NCI-H146 treated with DMSO at 0.1 percent for 48 hours (cell line): ENCODE measurements at regions not wholly inside any gene's neighbourhood (a gene's known extent, or its start where the extent isn't known, plus 50 kb on each side); places are given as distances from the start of the nearest gene placed in this dataset.
A peak's percentile ranks its signal among the peaks of the same experiment; 100 is the strongest.

ENCODE experiments used
- DNase-seq: peaks from one replicate; lab custom pipeline; 2025; ENCODE audit not compliant: unreplicated experiment; lab: John Stamatoyannopoulos, UW

DNA sequence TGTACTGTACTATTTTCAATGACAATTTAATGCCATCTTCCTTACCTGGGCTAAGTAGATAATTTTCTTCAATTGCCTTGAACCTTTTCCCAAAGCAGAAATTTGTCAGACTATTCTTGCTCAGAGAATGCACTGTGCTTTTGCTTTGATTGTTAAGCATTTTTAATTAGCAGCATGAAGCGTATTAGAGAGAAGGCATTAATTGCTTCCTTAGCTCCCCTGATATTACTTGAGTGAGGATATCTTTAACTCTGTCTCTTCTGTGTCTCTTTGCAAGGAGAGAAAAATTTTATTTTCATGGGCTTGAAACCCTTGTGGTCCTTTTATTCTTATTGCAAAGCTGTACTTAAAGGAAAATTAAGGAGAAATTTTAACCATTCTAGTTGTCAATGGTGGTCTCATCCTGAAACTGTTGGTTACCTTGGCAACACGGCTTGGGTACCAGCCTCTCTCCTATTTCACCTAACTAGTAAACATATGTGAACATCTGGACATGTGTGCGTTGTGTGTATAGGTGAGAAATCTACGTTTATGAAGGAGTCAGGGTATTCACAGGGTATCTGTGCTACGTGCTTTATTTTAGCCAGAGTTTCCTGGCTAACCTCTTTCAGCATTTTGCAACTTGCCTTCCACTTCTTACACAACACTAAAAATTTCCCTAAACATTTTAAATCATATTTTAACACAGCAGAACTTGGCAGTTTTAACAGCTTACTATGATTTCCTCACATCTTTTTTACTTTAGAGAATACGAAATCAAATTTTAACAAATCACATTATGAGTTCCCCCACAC is 225.5 kb downstream of the KLF5 start:
- DNase-seq: no peak

DNA sequence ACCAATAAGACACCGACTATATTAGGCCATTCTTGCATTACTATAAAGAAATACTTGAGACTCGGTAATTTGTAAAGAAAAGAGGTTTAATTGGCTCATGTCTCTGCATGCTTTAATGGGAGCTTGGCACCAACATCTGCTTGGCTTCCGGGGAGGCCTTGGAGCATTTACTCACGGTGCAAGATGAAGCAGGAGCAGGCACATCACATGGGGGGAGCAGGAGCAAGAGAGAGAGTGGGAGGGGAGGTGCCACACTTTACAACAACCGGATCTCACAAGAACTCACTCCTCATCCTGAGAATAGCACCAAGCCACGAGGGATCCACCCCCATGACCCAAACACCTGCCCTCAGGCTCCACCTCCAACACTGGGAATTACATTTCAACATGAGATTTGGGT is 224.8 kb downstream of the KLF5 start:
- no peak for DNase-seq

DNA sequence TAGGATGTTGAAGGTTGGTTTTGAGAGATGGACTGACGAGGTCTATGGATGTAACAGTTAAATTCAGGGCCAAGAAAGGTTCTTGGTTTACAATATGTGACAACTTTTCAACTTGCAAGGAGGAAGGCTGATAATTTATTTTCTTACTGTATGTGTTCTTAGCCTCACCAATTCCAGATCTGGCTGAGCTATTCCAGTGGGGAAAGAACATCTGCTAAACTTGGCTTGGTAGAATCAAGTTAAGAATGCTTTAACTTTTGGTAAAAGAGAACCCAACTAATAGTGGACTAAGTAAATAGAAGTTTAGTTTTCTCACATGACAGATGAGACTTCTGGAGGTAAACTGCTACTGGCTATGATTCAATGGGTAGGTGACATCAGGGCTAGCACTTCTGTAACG is 222.9 kb downstream of the KLF5 start:
- DNase-seq: no peak

- no peak for DNase-seq
Measured at GRCh38 chr13:73278186-73278585, 219.4 kb downstream of the KLF5 start.

- DNase-seq: no peak
Measured at GRCh38 chr13:73275163-73275562, 216.4 kb downstream of the KLF5 start.

- DNase-seq: no peak
Measured at GRCh38 chr13:73274147-73274546, 215.3 kb downstream of the KLF5 start.

- DNase-seq: no peak
Measured at GRCh38 chr13:73273745-73274144, 214.9 kb downstream of the KLF5 start.

- DNase-seq: no peak
Measured at GRCh38 chr13:73273276-73273675, 214.5 kb downstream of the KLF5 start.

GRCh38 chr13:73272831-73273230 is 214.0 kb downstream of the KLF5 start:
- DNase-seq: no peak

- peak; percentile 64 for DNase-seq
Measured at GRCh38 chr13:73268306-73268705, 209.5 kb downstream of the KLF5 start.

DNA sequence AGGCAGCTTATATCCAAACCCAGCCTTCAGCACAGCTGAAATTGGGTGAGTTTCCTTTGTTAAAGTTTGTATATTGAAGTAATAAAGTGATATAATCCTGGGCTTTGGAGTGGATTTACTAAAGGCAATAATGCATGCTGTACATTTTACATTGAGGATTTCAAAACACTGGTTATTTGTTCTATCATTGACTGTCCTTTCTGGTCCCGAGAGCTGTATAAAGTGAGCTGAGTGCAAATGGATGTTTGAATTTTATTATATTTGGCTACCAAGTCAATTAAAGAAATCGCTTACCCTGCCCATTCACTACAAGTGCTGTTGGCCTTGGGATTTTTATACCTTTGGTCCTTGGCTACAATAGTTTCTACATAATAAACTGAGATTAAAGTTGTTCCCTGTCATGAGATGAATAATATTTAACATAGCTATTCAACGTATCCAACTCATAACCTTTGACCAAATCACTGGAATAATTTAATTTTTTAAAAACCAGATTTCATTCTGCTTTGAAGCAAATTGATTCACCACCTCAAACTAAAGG is 207.9 kb downstream of the KLF5 start:
- DNase-seq: no peak

GRCh38 chr13:73262862-73263627 is 204.2 kb downstream of the KLF5 start:
- no peak for DNase-seq

DNA sequence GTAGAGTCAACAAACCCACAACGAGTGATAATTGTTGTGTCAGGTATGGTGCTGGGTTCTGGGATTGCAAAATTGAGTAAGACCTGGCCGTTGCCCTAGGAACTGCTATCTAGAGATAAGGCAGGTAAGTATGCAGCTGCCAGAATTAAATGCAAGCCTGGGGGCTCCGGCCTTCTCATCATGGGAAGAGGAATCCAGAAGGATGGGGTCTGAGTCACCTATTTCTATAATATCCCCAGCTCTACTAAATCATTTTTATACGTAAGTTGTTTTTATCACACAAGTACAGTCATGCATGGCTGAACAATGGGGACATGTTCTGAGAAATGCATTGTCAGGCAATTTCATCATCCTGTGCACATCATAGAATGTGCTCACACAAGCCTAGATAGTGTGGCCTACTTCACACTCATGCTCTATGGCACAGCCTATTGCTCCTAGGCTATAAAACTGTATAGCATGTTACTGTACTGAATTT is 203.0 kb downstream of the KLF5 start:
- DNase-seq: no peak

DNA sequence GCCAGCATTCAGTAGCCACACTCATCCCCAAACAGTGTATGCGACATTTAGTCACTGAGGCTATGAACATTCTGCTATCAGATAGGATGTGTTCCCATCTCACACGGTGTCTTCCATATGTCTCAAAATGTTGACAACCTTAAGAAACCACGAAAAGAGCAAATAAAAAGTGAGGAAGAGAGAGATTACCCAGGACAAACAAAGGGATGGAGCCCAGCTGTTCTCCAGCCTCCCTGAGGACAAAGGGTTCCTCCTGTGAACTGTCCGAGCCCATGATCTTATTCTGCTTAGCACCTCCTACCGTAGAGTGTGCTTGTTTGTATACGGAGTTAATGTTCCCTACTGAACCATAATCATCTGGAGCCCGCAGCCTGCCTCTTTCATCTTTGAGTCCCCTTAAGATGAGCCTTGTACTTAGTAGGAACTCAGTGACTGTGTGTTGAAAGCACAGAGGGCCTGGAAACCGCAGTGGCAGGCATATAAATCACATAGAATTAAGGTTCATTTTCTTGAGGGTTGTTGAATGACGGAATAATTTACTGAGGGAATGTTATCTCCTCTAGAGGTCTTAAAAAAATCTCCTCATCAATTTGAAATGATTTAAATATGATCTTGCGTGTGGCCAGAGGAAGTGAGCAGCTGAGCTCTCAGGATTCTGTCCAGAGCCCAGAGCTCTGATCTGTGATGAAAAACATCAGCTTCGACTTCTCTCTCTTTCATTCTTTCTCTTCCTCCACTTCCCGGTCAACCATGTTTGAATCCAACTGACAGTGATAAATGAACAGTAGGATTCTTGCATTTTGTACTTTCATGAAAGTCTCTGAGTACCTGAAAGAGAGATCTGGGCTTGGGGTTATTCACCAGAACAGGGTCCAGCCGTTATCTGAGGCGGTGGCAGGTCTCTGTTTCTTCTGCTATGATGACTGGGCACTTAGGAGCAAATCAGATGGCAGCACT is 200.5 kb downstream of the KLF5 start:
- DNase-seq: peak; percentile 73

DNA sequence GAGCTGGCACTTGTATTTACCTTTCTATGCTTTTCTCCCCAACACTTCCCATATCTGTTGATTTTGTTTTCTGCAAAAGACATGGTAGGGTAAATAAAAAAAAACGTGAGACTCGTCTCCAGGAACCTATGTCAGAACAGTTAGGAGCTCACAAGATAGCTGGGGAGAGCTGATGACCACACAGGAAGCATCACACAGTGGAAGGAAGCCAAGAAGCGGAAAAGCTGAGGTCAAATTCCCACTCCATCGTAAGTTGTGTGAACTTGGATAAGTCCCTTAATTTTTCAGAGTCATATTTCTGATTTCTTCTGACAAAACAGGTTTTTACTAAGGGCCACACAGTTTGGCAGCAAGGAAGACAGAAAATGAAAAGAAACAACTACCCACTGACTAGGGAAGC is 199.6 kb downstream of the KLF5 start:
- no peak for DNase-seq

GRCh38 chr13:73254827-73255226 is 196.0 kb downstream of the KLF5 start:
- DNase-seq: no peak

GRCh38 chr13:73251626-73252265 is 192.9 kb downstream of the KLF5 start:
- no peak for DNase-seq

GRCh38 chr13:73250061-73250460 is 191.3 kb downstream of the KLF5 start:
- no peak for DNase-seq

GRCh38 chr13:73248711-73249580 is 190.1 kb downstream of the KLF5 start:
- no peak for DNase-seq
